ENCODE measurements at regions not wholly inside any gene's neighbourhood (a gene's known extent, or its start where the extent isn't known, plus 50 kb on each side); places are given as distances from the start of the nearest gene placed in this dataset.

GRCh38 chr9:110089681-110090370 is 118.1 kb downstream of the C9orf152 start:
- no peaks in the 10 kb centered on the region for H3K4me1 ChIP-seq (ENCODE audit: control insufficient read depth, insufficient read depth, low read length)
- Mint-ChIP-seq H3K4me3 (no peak overlapping the region), H3K4me1 (peaks cover 0 to 5% of the 10 kb centered on the region in 2 donors), H3K9me3 (no peaks in the 10 kb centered on the region), H3K27me3 (ENCODE audit: low read depth in 2 of 2) (no peaks in the 10 kb centered on the region), H3K27ac (no peak overlapping the region), H3K36me3 (no peaks in the 10 kb centered on the region)
- no peak overlapping the region for H3K27ac ChIP-seq (ENCODE audit: low read length)
- intact Hi-C loops (cut with micrococcal nuclease), result loop anchor here (10.0 kb wide), 1 partner anchor 55 kb away; no protein-coding TSS in a partner anchor
- no peak overlapping the region for H3K4me3 ChIP-seq (ENCODE audit: low read length)
- WGBS (ENCODE audit: insufficient coverage), result 92% methylated on average over 11 of the region's 12 CpGs
- H3K27me3 ChIP-seq (ENCODE audit: control insufficient read depth, insufficient read depth, low read length), result no peaks in the 10 kb centered on the region
- no peaks in the 10 kb centered on the region for H3K9me3 ChIP-seq (ENCODE audit: control insufficient read depth, insufficient read depth, low read length)
- no peak for ATAC-seq
- no peaks in the 10 kb centered on the region for H3K36me3 ChIP-seq (ENCODE audit: control insufficient read depth, insufficient read depth, low read length)
- no peak for TF ChIP-seq CTCF (IDR thresholded peaks at IDR 0.05)
- DNase-seq, result no peak

GRCh38 chr9:110092792-110093191 is 115.2 kb downstream of the C9orf152 start:
- no peak overlapping the region for H3K4me3 ChIP-seq (ENCODE audit: low read length)
- no peaks in the 10 kb centered on the region for H3K36me3 Mint-ChIP-seq
- no peak overlapping the region for H3K4me3 Mint-ChIP-seq
- H3K27ac ChIP-seq (ENCODE audit: low read length), result no peak overlapping the region
- H3K4me1 ChIP-seq (ENCODE audit: control insufficient read depth, insufficient read depth, low read length), result no peaks in the 10 kb centered on the region
- ATAC-seq, result no peak
- H3K36me3 ChIP-seq (ENCODE audit: control insufficient read depth, insufficient read depth, low read length), result no peaks in the 10 kb centered on the region
- peaks cover 0 to 3% of the 10 kb centered on the region in 2 donors for H3K4me1 Mint-ChIP-seq
- H3K27me3 Mint-ChIP-seq (ENCODE audit: low read depth in 2 of 2), result no peaks in the 10 kb centered on the region
- H3K27me3 ChIP-seq (ENCODE audit: control insufficient read depth, insufficient read depth, low read length), result no peaks in the 10 kb centered on the region
- no peaks in the 10 kb centered on the region for H3K9me3 ChIP-seq (ENCODE audit: control insufficient read depth, insufficient read depth, low read length)
- no peak for DNase-seq
- intact Hi-C loops (cut with micrococcal nuclease), result no loop called here
- no peak overlapping the region for H3K27ac Mint-ChIP-seq
- 95% methylated on average over 4 of the region's 5 CpGs for WGBS (ENCODE audit: insufficient coverage)
- no peak for TF ChIP-seq CTCF (IDR thresholded peaks at IDR 0.05)
- H3K9me3 Mint-ChIP-seq, result no peaks in the 10 kb centered on the region

- ATAC-seq (no peak), DNase-seq (no peak)
- no peak for TF ChIP-seq CTCF (IDR thresholded peaks at IDR 0.05)
- H3K4me3 Mint-ChIP-seq, result no peak overlapping the region
- 95% methylated on average over 2 of the region's 2 CpGs for WGBS (ENCODE audit: insufficient coverage)
- intact Hi-C loops (cut with micrococcal nuclease), result no loop called here
- no peaks in the 10 kb centered on the region for H3K4me1 Mint-ChIP-seq
- no peaks in the 10 kb centered on the region for H3K27me3 ChIP-seq (ENCODE audit: control insufficient read depth, insufficient read depth, low read length)
- no peak overlapping the region for H3K27ac ChIP-seq (ENCODE audit: low read length)
- no peaks in the 10 kb centered on the region for H3K27me3 Mint-ChIP-seq (ENCODE audit: low read depth in 2 of 2)
- no peaks in the 10 kb centered on the region for H3K4me1 ChIP-seq (ENCODE audit: control insufficient read depth, insufficient read depth, low read length)
- H3K36me3 Mint-ChIP-seq, result no peaks in the 10 kb centered on the region
- H3K9me3 Mint-ChIP-seq, result no peaks in the 10 kb centered on the region
- no peak overlapping the region for H3K27ac Mint-ChIP-seq
- no peaks in the 10 kb centered on the region for H3K9me3 ChIP-seq (ENCODE audit: control insufficient read depth, insufficient read depth, low read length)
- no peak overlapping the region for H3K4me3 ChIP-seq (ENCODE audit: low read length)
- H3K36me3 ChIP-seq (ENCODE audit: control insufficient read depth, insufficient read depth, low read length), result no peaks in the 10 kb centered on the region
These were observed 114.5 kb downstream of the C9orf152 start for GRCh38 chr9:110093417-110093816.

GRCh38 chr9:110093871-110094270 is 114.1 kb downstream of the C9orf152 start:
- Histone ChIP-seq H3K4me3 (ENCODE audit: low read length) (no peak overlapping the region), H3K36me3 (ENCODE audit: control insufficient read depth, insufficient read depth, low read length) (no peaks in the 10 kb centered on the region), H3K27me3 (ENCODE audit: control insufficient read depth, insufficient read depth, low read length) (no peaks in the 10 kb centered on the region), H3K9me3 (ENCODE audit: control insufficient read depth, insufficient read depth, low read length) (no peaks in the 10 kb centered on the region), H3K27ac (ENCODE audit: low read length) (no peak overlapping the region), H3K4me1 (ENCODE audit: control insufficient read depth, insufficient read depth, low read length) (no peaks in the 10 kb centered on the region)
- no peak for ATAC-seq
- Mint-ChIP-seq H3K9me3 (no peaks in the 10 kb centered on the region), H3K4me3 (no peak overlapping the region), H3K4me1 (no peaks in the 10 kb centered on the region), H3K27ac (no peak overlapping the region), H3K36me3 (no peaks in the 10 kb centered on the region), H3K27me3 (ENCODE audit: low read depth in 2 of 2) (no peaks in the 10 kb centered on the region)
- WGBS (ENCODE audit: insufficient coverage), result 98% methylated on average over 4 of the region's 4 CpGs
- intact Hi-C loops (cut with micrococcal nuclease), result no loop called here
- no peak for TF ChIP-seq CTCF (IDR thresholded peaks at IDR 0.05)
- no peak for DNase-seq
